ENCODE measurements at regions not wholly inside any gene's neighbourhood (a gene's known extent, or its start where the extent isn't known, plus 50 kb on each side); places are given as distances from the start of the nearest gene placed in this dataset.
A peak's percentile ranks its signal among the peaks of the same experiment; 100 is the strongest.

DNA sequence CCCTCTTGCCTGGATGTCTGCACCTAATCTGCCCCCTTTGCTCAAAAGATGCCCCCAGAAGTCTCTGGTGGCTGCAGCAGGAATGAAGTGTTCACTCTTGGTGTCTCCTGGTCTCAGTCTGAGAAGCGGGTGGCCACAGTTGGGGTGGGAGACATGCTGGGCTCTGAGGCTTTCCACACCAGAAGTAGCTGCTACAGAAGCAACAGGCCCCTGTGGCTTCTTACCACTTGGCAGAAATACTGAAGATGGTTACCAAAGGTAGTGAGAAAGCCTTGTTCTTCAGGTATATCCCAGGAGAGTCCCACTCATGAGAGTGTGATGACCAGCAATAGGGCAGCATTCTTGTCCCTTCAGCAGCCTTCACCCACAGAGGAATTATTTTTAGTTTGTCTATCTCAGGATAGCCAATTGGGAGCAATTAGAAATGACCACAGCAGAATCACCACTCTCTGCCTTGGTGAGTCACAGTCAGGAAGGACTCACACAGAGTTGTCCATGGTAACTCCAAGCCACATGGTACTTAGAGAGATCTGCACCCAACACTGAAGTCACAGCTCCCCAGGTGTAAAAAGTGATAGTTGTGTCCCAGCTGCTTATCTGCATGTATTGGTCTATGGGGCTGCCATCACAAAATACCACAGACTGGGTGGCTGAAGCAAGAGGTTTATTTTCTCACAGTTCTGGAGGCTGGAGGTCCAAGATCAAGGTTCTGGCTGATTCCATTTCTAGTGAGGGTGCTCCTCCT lies 169.8 kb upstream of the ID2 start (continued):
- TF ChIP-seq ZKSCAN8 (CRISPR knock-in tag; IDR thresholded peaks at IDR 0.05) (no peak), ZNF507 (tag; conservative IDR thresholded peaks at IDR 0.05) (no peak), FOXA1 (IDR thresholded peaks at IDR 0.05; ENCODE audit: borderline replicate concordance) (no peak), CBX1 (IDR thresholded peaks at IDR 0.05; ENCODE audit: low read depth) (no peak), CBX5 (IDR thresholded peaks at IDR 0.05; ENCODE audit: borderline replicate concordance, low read depth) (no peak), TCFL5 (CRISPR knock-in tag; conservative IDR thresholded peaks at IDR 0.05) (no peak), OTX1 (CRISPR knock-in tag; IDR thresholded peaks at IDR 0.05) (no peak), CHD1 (IDR thresholded peaks at IDR 0.05; ENCODE audit: low read length) (no peak), STAT5A (IDR thresholded peaks at IDR 0.05; ENCODE audit: borderline replicate concordance, low read length) (no peak), CBFA2T2 (conservative IDR thresholded peaks at IDR 0.05) (peak; percentile 49), SIN3B (IDR thresholded peaks at IDR 0.05; ENCODE audit: low read depth) (no peak), ZBTB5 (IDR thresholded peaks at IDR 0.05) (no peak), ZNF347 (CRISPR knock-in tag; IDR thresholded peaks at IDR 0.05; ENCODE audit: low read depth) (no peak)
- TF ChIP-seq, protein P1, sequence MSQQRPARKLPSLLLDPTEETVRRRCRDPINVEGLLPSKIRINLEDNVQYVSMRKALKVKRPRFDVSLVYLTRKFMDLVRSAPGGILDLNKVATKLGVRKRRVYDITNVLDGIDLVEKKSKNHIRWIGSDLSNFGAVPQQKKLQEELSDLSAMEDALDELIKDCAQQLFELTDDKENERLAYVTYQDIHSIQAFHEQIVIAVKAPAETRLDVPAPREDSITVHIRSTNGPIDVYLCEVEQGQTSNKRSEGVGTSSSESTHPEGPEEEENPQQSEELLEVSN (IDR thresholded peaks at IDR 0.05; ENCODE audit: borderline replicate concordance in 1 of 2, extremely low read depth in 1 of 2, insufficient read depth in 1 of 2, insufficient read length in 1 of 2, low read depth in 1 of 2, low read length in 1 of 2, poor library complexity in 1 of 2, severe bottlenecking in 1 of 2), result no peak
- TF ChIP-seq, protein P2, sequence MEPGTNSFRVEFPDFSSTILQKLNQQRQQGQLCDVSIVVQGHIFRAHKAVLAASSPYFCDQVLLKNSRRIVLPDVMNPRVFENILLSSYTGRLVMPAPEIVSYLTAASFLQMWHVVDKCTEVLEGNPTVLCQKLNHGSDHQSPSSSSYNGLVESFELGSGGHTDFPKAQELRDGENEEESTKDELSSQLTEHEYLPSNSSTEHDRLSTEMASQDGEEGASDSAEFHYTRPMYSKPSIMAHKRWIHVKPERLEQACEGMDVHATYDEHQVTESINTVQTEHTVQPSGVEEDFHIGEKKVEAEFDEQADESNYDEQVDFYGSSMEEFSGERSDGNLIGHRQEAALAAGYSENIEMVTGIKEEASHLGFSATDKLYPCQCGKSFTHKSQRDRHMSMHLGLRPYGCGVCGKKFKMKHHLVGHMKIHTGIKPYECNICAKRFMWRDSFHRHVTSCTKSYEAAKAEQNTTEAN (CRISPR knock-in tag; IDR thresholded peaks at IDR 0.05), result no peak
- TF ChIP-seq, protein P3, sequence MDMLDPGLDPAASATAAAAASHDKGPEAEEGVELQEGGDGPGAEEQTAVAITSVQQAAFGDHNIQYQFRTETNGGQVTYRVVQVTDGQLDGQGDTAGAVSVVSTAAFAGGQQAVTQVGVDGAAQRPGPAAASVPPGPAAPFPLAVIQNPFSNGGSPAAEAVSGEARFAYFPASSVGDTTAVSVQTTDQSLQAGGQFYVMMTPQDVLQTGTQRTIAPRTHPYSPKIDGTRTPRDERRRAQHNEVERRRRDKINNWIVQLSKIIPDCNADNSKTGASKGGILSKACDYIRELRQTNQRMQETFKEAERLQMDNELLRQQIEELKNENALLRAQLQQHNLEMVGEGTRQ (CRISPR knock-in tag; IDR thresholded peaks at IDR 0.05), result no peak

All from K562 (cell line).